HEK293T (cell line): ENCODE measurements at regions not wholly inside any gene's neighbourhood (a gene's known extent, or its start where the extent isn't known, plus 50 kb on each side); places are given as distances from the start of the nearest gene placed in this dataset.

Source experiments
- CTCF ChIA-PET: fragments of 350-600 bp; formaldehyde crosslinking; extraction: SDS; loops from one replicate; lab custom pipeline; 2021; ENCODE audit warnings: antibody characterized with exemption, inconsistent platforms; lab: Yijun Ruan, JAX
- POLR2A ChIA-PET: fragments of 350-600 bp; formaldehyde crosslinking; extraction: SDS; loops from one replicate; lab custom pipeline; 2020; ENCODE audit warnings: antibody characterized with exemption, inconsistent platforms; lab: Yijun Ruan, JAX
- DNase-seq: peaks from one replicate; pipeline ENCODE4 v3.0.0; 2012; ENCODE audit warnings: mixed read lengths; ENCODE audit errors: extremely low spot score
- ARNT ChIP-seq: fragments of 450-650 bp; IDR thresholded peaks from 2 replicates; pipeline ENCODE4 v1.6.1; 2017; ENCODE audit warnings: mild to moderate bottlenecking
- BHLHE40 ChIP-seq: fragments of 450-650 bp; IDR thresholded peaks from 2 replicates; pipeline ENCODE4 v1.6.1; 2016; ENCODE audit warnings: mild to moderate bottlenecking, moderate library complexity, borderline replicate concordance
- CTBP1 ChIP-seq: fragments of 450-650 bp; IDR thresholded peaks from 2 replicates; pipeline ENCODE4 v1.6.1; 2016; ENCODE audit warnings: borderline replicate concordance
- ELF4 ChIP-seq: fragments of 450-650 bp; IDR thresholded peaks from 2 replicates; pipeline ENCODE4 v1.6.1; 2017; ENCODE audit warnings: antibody characterized with exemption
- FOXA1 ChIP-seq: fragments of 450-650 bp; IDR thresholded peaks from 2 replicates; pipeline ENCODE4 v1.6.1; 2016; ENCODE audit warnings: mild to moderate bottlenecking
- FOXK2 ChIP-seq: fragments of 450-650 bp; IDR thresholded peaks from 2 replicates; pipeline ENCODE4 v1.6.1; 2016; ENCODE audit warnings: mild to moderate bottlenecking
- FOXM1 ChIP-seq: fragments of 450-650 bp; IDR thresholded peaks from 2 replicates; pipeline ENCODE4 v1.6.1; 2017; ENCODE audit warnings: mild to moderate bottlenecking, borderline replicate concordance
- HDGF ChIP-seq: fragments of 450-650 bp; IDR thresholded peaks from 2 replicates; pipeline ENCODE4 v1.6.1; 2017; ENCODE audit warnings: antibody characterized with exemption, borderline replicate concordance
- L3MBTL2 ChIP-seq: fragments of 450-650 bp; conservative IDR thresholded peaks from 2 replicates; pipeline ENCODE4 v1.6.1; 2016; ENCODE audit warnings: mild to moderate bottlenecking
- LEF1 ChIP-seq: fragments of 450-650 bp; IDR thresholded peaks from 2 replicates; pipeline ENCODE4 v1.6.1; 2017; ENCODE audit warnings: mild to moderate bottlenecking, borderline replicate concordance
- NFRKB ChIP-seq: fragments of 450-650 bp; IDR thresholded peaks from 2 replicates; pipeline ENCODE4 v1.6.1; 2016; ENCODE audit warnings: mild to moderate bottlenecking, moderate library complexity
- PKNOX1 ChIP-seq: fragments of 450-650 bp; IDR thresholded peaks from 2 replicates; pipeline ENCODE4 v1.6.1; 2016
- SP1 ChIP-seq: fragments of 450-650 bp; IDR thresholded peaks from 2 replicates; pipeline ENCODE4 v1.6.1; 2017
- SUZ12 ChIP-seq: fragments of 450-650 bp; IDR thresholded peaks from 2 replicates; pipeline ENCODE4 v1.6.1; 2016; ENCODE audit warnings: mild to moderate bottlenecking
- TARDBP ChIP-seq: fragments of 450-650 bp; IDR thresholded peaks from 2 replicates; pipeline ENCODE4 v1.6.1; 2016
- ZNF384 ChIP-seq: fragments of 450-650 bp; IDR thresholded peaks from 2 replicates; pipeline ENCODE4 v1.6.1; 2016

GRCh38 chr11:47912843-47913437 is 64.8 kb upstream of the NUP160 start:
- no peak for TF ChIP-seq CTBP1
- no peak for TF ChIP-seq PKNOX1
- TF ChIP-seq ELF4: no peak
- TF ChIP-seq LEF1: no peak
- TF ChIP-seq ZNF384: no peak
- no peak for TF ChIP-seq L3MBTL2
- no peak for TF ChIP-seq FOXM1
- TF ChIP-seq SP1: no peak
- no peak for TF ChIP-seq ARNT
- TF ChIP-seq NFRKB: no peak
- no peak for TF ChIP-seq BHLHE40
- no peak for TF ChIP-seq FOXK2
- no peak for TF ChIP-seq FOXA1
- TF ChIP-seq TARDBP: no peak
- TF ChIP-seq SUZ12: no peak
- no peak for TF ChIP-seq HDGF
- DNase-seq: no peak
- ChIA-PET CTCF (no interaction called here), POLR2A (no interaction called here)

- DNase-seq: no peak
- ChIA-PET CTCF (no interaction called here), POLR2A (no interaction called here)
- TF ChIP-seq LEF1 (no peak), CTBP1 (no peak), L3MBTL2 (no peak), FOXM1 (no peak), FOXA1 (no peak), NFRKB (no peak), TARDBP (no peak), HDGF (no peak), ARNT (no peak), ZNF384 (no peak), PKNOX1 (no peak), SP1 (no peak), ELF4 (no peak)
These were observed 63.0 kb upstream of the NUP160 start for GRCh38 chr11:47911149-47911548.

GRCh38 chr11:47908198-47908597 is 60.0 kb upstream of the NUP160 start:
- POLR2A ChIA-PET: no interaction called here
- DNase-seq: no peak
- CTCF ChIA-PET: interaction anchor here (0.6 to 1.3 kb wide), 2 partner anchors 27 to 74 kb away, joined by 4 to 5 read pairs; no protein-coding TSS in a partner anchor
- TF ChIP-seq ELF4 (no peak), L3MBTL2 (no peak), ZNF384 (no peak), HDGF (no peak), NFRKB (no peak), CTBP1 (no peak)

GRCh38 chr11:47907499-47907898 is 59.3 kb upstream of the NUP160 start:
- DNase-seq: no peak
- CTCF ChIA-PET: interaction anchor here (1.3 kb wide), 1 partner anchor 27 kb away, joined by 4 read pairs; no protein-coding TSS in a partner anchor
- POLR2A ChIA-PET: no interaction called here
- TF ChIP-seq HDGF (no peak), NFRKB (no peak), SUZ12 (no peak), ELF4 (no peak), ZNF384 (no peak), FOXA1 (no peak), FOXM1 (no peak), BHLHE40 (no peak), L3MBTL2 (no peak), SP1 (no peak), ARNT (no peak), FOXK2 (no peak), PKNOX1 (no peak), LEF1 (no peak), TARDBP (no peak), CTBP1 (no peak)

GRCh38 chr11:47906066-47906465 is 57.9 kb upstream of the NUP160 start:
- POLR2A ChIA-PET: no interaction called here

More at GRCh38 chr11:47906066-47906465, 57.9 kb upstream of the NUP160 start:
- no peak for DNase-seq
- no peak for TF ChIP-seq HDGF
- no peak for TF ChIP-seq FOXM1
- no peak for TF ChIP-seq ELF4
- no peak for TF ChIP-seq NFRKB
- no peak for TF ChIP-seq CTBP1
- no peak for TF ChIP-seq SUZ12
- TF ChIP-seq SP1: no peak
- TF ChIP-seq BHLHE40: no peak
- TF ChIP-seq LEF1: no peak
- TF ChIP-seq TARDBP: no peak
- TF ChIP-seq ARNT: no peak
- no peak for TF ChIP-seq FOXK2
- TF ChIP-seq ZNF384: no peak
- no peak for TF ChIP-seq L3MBTL2
- TF ChIP-seq FOXA1: no peak
- TF ChIP-seq PKNOX1: no peak
- CTCF ChIA-PET: no interaction called here
